ENCODE measurements at regions not wholly inside any gene's neighbourhood (a gene's known extent, or its start where the extent isn't known, plus 50 kb on each side); places are given as distances from the start of the nearest gene placed in this dataset.

DNA sequence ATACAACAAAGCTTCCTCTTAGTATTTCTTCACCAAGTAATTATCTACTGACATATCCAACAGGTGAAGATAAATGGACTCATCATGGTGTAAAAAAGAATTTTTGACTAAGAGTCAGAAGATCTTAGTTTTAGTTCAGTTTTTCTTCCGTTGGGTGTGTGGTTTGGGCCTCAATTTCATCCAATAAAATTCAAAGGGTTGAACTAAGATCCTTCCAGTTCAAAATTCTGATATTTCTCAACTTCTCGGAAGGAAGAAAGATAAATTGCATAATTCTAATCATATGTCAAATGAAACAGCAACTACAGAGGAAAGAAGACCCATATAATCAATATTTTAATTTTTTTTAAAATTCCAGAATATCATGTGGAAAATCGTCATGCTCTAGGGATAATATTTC is 192.7 kb downstream of the SPRY1 start:
- TF ChIP-seq, protein P1, sequence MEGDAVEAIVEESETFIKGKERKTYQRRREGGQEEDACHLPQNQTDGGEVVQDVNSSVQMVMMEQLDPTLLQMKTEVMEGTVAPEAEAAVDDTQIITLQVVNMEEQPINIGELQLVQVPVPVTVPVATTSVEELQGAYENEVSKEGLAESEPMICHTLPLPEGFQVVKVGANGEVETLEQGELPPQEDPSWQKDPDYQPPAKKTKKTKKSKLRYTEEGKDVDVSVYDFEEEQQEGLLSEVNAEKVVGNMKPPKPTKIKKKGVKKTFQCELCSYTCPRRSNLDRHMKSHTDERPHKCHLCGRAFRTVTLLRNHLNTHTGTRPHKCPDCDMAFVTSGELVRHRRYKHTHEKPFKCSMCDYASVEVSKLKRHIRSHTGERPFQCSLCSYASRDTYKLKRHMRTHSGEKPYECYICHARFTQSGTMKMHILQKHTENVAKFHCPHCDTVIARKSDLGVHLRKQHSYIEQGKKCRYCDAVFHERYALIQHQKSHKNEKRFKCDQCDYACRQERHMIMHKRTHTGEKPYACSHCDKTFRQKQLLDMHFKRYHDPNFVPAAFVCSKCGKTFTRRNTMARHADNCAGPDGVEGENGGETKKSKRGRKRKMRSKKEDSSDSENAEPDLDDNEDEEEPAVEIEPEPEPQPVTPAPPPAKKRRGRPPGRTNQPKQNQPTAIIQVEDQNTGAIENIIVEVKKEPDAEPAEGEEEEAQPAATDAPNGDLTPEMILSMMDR (IDR thresholded peaks at IDR 0.05): no peak
- no peak for TF ChIP-seq POLR2A (IDR thresholded peaks at IDR 0.05)

All from suprapubic skin (tissue), 3 donors.